ENCODE measurements at regions not wholly inside any gene's neighbourhood (a gene's known extent, or its start where the extent isn't known, plus 50 kb on each side); places are given as distances from the start of the nearest gene placed in this dataset.
"Not testable (repeated sequence)": the region's sequence is repeated elsewhere in the genome, so short reads cannot be mapped to it uniquely, and the experiment has no call there.

GRCh38 chr9:75545287-75545686 lies 345.2 kb upstream of the PCSK5 start:
- DNase-seq: no peak

DNA sequence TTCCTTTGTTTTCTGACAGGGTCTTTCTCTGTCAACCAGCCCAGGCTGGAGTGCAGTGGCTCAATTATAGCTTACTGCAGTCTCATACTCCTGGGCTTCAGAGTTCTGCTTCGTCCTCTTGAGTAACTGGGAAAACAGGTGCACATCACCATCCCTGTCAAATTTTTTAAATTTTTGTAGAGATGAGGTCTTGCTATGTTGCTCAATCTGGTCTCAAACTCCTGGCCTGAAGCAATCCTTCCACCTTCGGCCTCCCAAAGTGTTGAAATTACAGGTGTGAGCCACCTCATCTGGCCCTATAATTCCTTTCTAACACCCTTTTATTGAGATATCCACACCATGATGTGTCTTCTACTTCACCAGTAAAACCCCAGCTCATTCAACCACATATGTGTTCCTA lies 341.6 kb upstream of the PCSK5 start:
- DNase-seq: no peak

GRCh38 chr9:75551861-75552260 lies 338.6 kb upstream of the PCSK5 start:
- DNase-seq: no peak

DNA sequence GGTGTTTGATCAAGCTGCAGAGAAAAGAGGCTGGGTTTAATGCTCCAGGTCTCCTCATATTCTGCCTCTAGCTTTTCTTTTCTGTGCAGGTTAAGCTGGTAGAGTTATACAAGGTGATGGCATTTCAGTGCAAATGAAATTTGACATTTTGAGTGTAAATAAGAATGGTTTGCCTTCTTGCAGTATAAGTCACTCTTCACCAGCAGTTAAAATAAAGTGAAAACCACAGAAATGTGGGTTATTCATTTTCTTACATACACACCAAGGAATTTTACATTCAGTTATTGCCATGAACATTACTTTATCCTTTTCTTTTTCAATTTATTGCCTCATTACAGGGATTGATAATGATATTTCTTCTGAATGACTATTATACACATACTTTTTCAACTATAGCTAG lies 337.5 kb upstream of the PCSK5 start:
- no peak for DNase-seq

GRCh38 chr9:75566813-75567212 lies 323.7 kb upstream of the PCSK5 start:
- not testable (repeated sequence) for DNase-seq

- no peak for DNase-seq
Observed at GRCh38 chr9:75570538-75570937, 319.9 kb upstream of the PCSK5 start.

DNA sequence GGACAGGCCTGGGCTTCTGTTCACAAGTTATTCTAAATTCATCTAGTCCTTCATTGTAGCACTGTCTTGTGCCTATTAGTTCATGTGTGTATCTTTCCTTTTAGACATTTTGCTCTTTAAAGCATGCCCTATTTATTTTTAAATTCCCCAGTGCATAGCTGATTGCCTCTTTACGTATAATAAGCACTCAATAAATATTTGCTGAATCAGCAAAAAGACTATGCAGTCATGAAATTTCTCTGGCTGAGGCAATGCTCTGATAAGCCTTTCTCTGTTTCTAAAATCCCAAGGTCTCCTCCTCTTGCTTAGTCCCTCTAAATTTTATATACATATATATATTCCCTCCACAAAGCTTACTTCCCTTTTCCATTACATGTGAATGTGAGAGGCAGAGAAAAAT lies 315.9 kb upstream of the PCSK5 start:
- DNase-seq: no peak

GRCh38 chr9:75582870-75583269 lies 307.6 kb upstream of the PCSK5 start:
- no peak for DNase-seq

DNA sequence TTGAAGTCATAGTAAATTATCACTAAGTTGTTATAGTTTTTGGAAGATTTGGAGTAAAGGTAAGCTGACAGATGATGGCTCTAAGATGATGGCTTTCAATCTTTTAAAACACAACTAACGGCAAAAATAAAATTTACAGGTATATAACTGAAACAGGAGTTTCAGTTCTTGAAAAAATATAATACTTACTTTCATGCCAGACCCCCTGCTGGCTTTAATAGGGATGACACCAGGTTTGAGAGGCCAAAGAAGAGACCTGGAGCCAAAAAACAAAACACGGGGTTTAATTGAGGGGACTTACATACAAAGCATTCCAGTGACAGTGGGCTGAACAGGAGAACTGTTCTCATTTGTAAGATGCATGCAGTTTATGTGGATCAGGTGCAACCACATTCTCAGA lies 301.7 kb upstream of the PCSK5 start:
- no peak for DNase-seq

GRCh38 chr9:75589497-75589896 lies 301.0 kb upstream of the PCSK5 start:
- no peak for DNase-seq

GRCh38 chr9:75591972-75592371 lies 298.5 kb upstream of the PCSK5 start:
- no peak for DNase-seq

DNA sequence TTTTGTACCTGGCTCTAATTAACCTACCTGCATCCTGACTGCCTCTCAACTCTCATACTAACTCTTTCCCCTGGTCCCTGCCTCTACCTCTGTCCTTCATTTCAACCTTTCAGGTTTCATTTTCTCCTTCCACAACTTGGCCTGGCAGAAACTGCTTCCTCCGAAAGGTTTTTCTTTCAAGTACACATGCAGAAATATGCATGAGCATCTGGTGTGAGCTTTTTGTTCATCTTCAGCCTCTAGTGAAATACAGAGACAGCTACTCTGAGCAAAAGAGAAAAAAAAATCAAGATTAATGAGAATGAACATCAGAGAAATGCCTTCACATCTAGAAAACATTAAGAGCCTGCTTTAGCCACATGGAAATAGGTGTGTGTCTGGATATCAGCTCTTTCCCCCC lies 297.9 kb upstream of the PCSK5 start:
- no peak for DNase-seq

GRCh38 chr9:75593920-75594319 lies 296.6 kb upstream of the PCSK5 start:
- DNase-seq: no peak

DNA sequence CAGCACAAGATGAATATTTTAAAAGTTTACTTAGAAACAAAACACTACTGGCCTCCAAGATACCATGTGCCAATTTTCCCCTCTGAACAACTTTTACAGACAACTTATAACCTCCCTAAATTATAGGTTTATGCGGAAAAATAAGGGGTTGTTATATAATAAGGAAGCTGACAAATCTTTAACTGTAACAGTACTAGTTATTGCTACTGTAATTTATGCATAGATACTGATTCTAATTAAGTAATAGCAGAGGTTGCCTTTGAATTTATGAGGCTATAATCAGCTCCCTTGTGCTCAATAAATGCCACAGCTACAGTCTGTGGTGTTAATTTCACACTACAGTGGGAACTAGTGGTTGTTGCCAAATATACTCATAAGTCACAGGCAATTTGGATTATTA lies 291.3 kb upstream of the PCSK5 start:
- no peak for DNase-seq

- DNase-seq: no peak
Observed at GRCh38 chr9:75601280-75601679, 289.2 kb upstream of the PCSK5 start.

DNA sequence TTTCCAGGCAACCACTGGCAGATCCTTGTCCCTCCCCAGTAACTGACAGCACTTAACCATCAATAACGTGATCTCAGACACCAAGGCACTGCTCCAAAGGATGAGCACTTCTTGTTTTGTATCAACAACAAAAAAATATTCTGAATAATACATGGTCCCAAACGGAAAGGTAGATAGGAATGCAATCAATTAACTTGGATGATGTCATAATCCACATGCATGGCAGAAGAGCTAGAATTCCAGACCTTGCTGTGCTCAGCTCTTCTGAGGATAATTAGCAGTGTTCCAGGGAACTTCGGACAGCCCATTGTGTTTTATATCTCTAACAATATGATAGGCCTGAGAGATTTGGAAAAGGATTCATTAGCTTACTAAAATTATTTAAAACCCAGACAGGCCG lies 288.4 kb upstream of the PCSK5 start:
- no peak for DNase-seq

- no peak for DNase-seq
Observed at GRCh38 chr9:75604661-75605060, 285.8 kb upstream of the PCSK5 start.

- DNase-seq: no peak
Observed at GRCh38 chr9:75607521-75607920, 283.0 kb upstream of the PCSK5 start.

DNA sequence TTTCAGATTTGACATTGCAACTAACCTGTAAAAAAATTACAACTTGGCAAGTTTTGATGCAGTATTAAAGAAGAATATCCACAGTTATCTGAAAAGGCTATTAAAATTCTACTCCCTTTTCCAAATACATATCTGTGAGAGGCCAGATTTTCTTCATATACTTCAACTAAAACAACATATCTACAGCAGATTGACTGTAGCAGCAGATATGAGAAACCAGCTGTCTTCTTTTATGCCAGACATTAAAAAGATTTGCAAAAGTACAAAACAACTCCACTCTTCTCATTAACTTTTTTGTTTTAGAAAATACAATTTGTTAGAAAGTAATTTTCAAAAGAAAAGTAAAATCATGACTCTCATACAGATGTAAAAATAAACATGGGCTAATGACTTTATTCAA lies 281.1 kb upstream of the PCSK5 start:
- no peak for DNase-seq

DNA sequence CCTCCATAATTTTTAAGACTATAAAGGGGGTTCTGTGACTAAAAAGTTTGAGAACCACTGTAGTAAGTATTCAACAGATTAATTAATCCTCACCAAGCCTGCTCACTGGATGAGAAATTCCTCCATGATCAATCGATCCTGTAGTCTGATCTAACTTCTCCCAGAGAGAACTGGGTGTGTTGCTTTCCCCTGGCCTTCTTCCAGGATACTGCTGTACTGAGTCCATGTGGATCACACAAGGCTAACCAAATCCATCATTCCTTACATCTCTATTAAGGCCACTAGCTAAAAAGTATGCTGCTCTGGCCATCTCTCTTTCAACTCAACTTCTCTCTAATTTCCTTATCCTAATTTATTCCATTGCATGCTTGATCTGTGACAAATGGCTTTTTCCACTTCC lies 280.2 kb upstream of the PCSK5 start:
- DNase-seq: no peak

GRCh38 chr9:75612205-75612604 lies 278.3 kb upstream of the PCSK5 start:
- no peak for DNase-seq

DNA sequence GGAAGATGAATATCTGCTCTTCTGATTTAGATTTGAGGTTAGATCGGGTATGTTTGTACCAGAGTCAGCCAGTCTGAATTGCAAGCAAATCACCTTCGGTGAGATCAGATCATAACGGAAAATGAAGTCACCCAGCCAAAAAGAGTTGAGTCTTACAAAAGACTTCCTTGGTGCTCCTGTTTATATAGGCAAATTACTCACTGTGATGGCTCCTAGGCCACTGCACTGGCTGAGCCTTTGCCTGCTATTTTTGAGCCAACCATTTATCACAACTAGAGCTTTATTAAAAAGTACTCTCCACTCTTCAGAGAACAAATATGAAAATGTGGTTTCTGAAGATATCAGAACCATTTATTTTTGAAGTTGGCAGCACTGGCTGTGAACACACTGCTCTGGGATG lies 277.7 kb upstream of the PCSK5 start:
- no peak for DNase-seq

- peak; percentile 18 to 66 for DNase-seq
Observed at GRCh38 chr9:75615284-75615683, 275.2 kb upstream of the PCSK5 start.

DNA sequence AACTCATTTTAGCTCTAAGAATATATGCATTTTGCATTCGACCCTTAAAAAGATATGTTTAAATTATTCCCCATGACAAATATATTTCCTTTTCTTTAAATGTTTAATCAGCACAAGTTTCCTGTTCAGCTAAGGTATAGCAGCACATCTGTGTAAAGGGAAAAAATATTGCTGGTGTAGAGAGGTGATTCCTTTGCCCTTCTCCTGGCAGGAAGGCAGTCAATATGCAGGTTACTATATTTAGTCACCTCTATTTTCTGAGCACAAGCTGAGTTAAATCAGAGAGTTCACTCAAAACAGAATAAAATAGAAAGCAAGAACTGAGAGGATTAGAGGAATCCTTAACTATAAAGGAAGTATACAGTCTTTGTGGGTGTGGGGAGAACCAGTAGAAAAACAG lies 274.4 kb upstream of the PCSK5 start:
- DNase-seq: no peak

GRCh38 chr9:75616841-75617566 lies 273.5 kb upstream of the PCSK5 start:
- no peak for DNase-seq

- DNase-seq: no peak
Observed at GRCh38 chr9:75623462-75623861, 267.0 kb upstream of the PCSK5 start.
